Naive thymus-derived CD4-positive, alpha-beta T cell (primary cell): ENCODE measurements at regions not wholly inside any gene's neighbourhood (a gene's known extent, or its start where the extent isn't known, plus 50 kb on each side); places are given as distances from the start of the nearest gene placed in this dataset.

Experiments
- ATAC-seq: fragments of 150-1000 bp; cut with Tn5 transposase; 2 replicates; pipeline ENCODE4 v1.10.0; 2021; ENCODE audit warnings: mild to moderate bottlenecking, moderate library complexity
- CTCF ChIA-PET: fragments of 350-600 bp; sonication (Branson Sonifier 250); formaldehyde crosslinking; loops from one replicate; lab custom pipeline; 2021; ENCODE audit warnings: antibody characterized with exemption; lab: Charles Lee
- POLR2A ChIA-PET: fragments of 350-600 bp; sonication (Branson Sonifier 250); formaldehyde crosslinking; loops from one replicate; lab custom pipeline; 2021; ENCODE audit warnings: antibody characterized with exemption, inconsistent platforms; lab: Charles Lee
- DNase-seq, 9 donors: peaks; one replicate each; pipeline versions ENCODE4 v3.0.0 to v3.0.0-alpha.2; 2020 to 2022; ENCODE audit warnings: mixed read lengths in 1 of 9
- H3K27ac ChIP-seq: one replicate; pipeline ENCODE4 v1.7.0; 2013; ENCODE audit warnings: mild to moderate bottlenecking, low read depth, low read length, moderate library complexity
- H3K27me3 ChIP-seq, 2 donors: one replicate each; pipeline ENCODE4 v1.7.0; 2013; ENCODE audit warnings: low read length in 2 of 2, mild to moderate bottlenecking in 2 of 2, moderate library complexity in 2 of 2; ENCODE audit not compliant: control insufficient read depth in 2 of 2, insufficient read depth in 2 of 2
- H3K36me3 ChIP-seq, 3 experiments: 1 replicate in 2 of 3; 2 replicates in 1 of 3; pipeline ENCODE4 v1.7.0; 2013; ENCODE audit warnings: low read length in 3 of 3, mild to moderate bottlenecking in 3 of 3, moderate library complexity in 1 of 3; ENCODE audit not compliant: insufficient read depth in 3 of 3, control insufficient read depth in 2 of 3
- H3K4me1 ChIP-seq, 2 donors: one replicate each; pipeline ENCODE4 v1.7.0; 2013; ENCODE audit warnings: low read length in 2 of 2, mild to moderate bottlenecking in 2 of 2, moderate library complexity in 1 of 2; ENCODE audit not compliant: control insufficient read depth in 2 of 2, insufficient read depth in 2 of 2
- H3K4me3 ChIP-seq: 2 replicates; pipeline ENCODE4 v1.7.0; 2013; ENCODE audit warnings: mild to moderate bottlenecking, low read length
- H3K9me3 ChIP-seq, 3 experiments: 1 replicate in 2 of 3; 2 replicates in 1 of 3; pipeline ENCODE4 v1.7.0; 2013; ENCODE audit warnings: low read length in 3 of 3; ENCODE audit not compliant: control insufficient read depth in 2 of 3
- H3K27ac Mint-ChIP-seq, 9 donors: one replicate each; pipeline ENCODE4 v1.8.0; 2020 to 2022; ENCODE audit warnings: mixed read lengths in 9 of 9, mild to moderate bottlenecking in 8 of 9, moderate library complexity in 5 of 9, inconsistent platforms in 2 of 9
- H3K27me3 Mint-ChIP-seq, 5 donors: one replicate each; pipeline ENCODE4 v1.8.0; 2021 to 2022; ENCODE audit warnings: mixed read lengths in 5 of 5, mild to moderate bottlenecking in 1 of 5
- H3K36me3 Mint-ChIP-seq, 5 donors: one replicate each; pipeline ENCODE4 v1.8.0; 2020 to 2022; ENCODE audit warnings: mixed read lengths in 5 of 5, mild to moderate bottlenecking in 3 of 5, inconsistent platforms in 1 of 5
- H3K4me1 Mint-ChIP-seq, 7 donors: one replicate each; pipeline ENCODE4 v1.8.0; 2020 to 2022; ENCODE audit warnings: mixed read lengths in 7 of 7, mild to moderate bottlenecking in 3 of 7, inconsistent platforms in 1 of 7
- H3K4me3 Mint-ChIP-seq, 10 donors: one replicate each; pipeline ENCODE4 v1.8.0; 2020 to 2022; ENCODE audit warnings: mild to moderate bottlenecking in 10 of 10, mixed read lengths in 10 of 10, moderate library complexity in 6 of 10, inconsistent platforms in 2 of 10
- H3K9me3 Mint-ChIP-seq, 11 donors: one replicate each; pipeline ENCODE4 v1.8.0; 2020 to 2022; ENCODE audit warnings: mixed read lengths in 11 of 11, mild to moderate bottlenecking in 4 of 11, inconsistent platforms in 1 of 11, moderate library complexity in 1 of 11
- intact Hi-C, 2 donors: fragments of 100-400 bp; cut with micrococcal nuclease; formaldehyde crosslinking; loops; one replicate each; pipeline ENCODE4 v1.15.1; 2023

DNA sequence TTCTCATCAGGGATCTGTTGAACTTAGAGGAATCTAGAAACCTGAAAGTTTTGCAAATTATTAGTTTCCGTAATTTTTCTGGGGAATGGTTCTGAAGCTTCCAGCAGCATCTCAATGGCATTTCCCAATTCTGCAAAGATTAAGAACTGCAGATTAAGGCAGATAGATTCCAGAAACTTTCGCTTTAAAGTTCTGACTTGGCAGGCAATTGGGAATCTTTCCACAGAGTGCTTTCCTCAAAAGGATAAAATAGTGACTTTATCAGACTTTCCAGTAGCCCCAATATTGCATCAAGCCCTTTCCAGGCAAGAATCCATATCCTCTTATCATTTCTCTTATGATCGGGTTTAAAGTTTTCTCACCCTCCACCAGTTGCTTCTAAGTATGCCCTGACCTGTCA is 261.1 kb downstream of the FNDC1 start:
- Histone ChIP-seq H3K4me3 (no peak overlapping the region), H3K9me3 (peaks cover 0 to 6% (median 0%) of the 10 kb centered on the region in 3 experiments), H3K4me1 (no peaks in the 10 kb centered on the region), H3K27me3 (no peaks in the 10 kb centered on the region), H3K27ac (no peak overlapping the region), H3K36me3 (no peaks in the 10 kb centered on the region)
- no peak for DNase-seq
- Mint-ChIP-seq H3K27ac (no peak overlapping the region), H3K27me3 (peaks cover 4 to 32% (median 17%) of the 10 kb centered on the region in 5 donors), H3K9me3 (peaks cover 0 to 40% (median 14%) of the 10 kb centered on the region in 11 donors), H3K4me1 (no peaks in the 10 kb centered on the region), H3K36me3 (peaks cover 0 to 7% (median 0%) of the 10 kb centered on the region in 5 donors), H3K4me3 (no peak overlapping the region)
- intact Hi-C loops, result no loop called here
- ATAC-seq, result no peak
- ChIA-PET CTCF (no interaction called here), POLR2A (no interaction called here)

DNA sequence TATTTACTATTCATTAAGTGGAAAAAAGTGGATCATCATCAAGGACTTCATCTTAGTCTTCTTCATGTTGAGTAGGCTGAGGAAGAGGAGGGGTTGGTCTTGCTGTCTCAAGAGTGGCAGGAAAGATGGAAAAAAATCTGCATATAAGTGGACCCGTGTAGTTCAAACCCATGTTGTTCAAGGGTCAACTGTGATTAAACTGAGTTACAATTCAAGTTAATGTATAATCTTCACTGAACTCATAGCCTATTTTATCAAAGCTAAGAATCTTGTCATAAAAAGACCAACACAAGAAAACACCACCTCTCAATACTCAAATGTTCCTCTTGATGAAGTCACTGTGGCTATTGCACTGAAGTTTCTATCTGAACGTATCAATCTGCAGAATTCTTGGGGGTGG is 260.2 kb downstream of the FNDC1 start:
- H3K27me3 Mint-ChIP-seq, result peaks cover 4 to 37% (median 20%) of the 10 kb centered on the region in 5 donors
- H3K9me3 ChIP-seq, result peaks cover 0 to 6% (median 0%) of the 10 kb centered on the region in 3 experiments
- CTCF ChIA-PET, result no interaction called here
- peaks cover 0 to 31% (median 11%) of the 10 kb centered on the region in 11 donors for H3K9me3 Mint-ChIP-seq
- H3K27ac ChIP-seq, result no peak overlapping the region
- no peak overlapping the region for H3K4me3 Mint-ChIP-seq
- no peak for DNase-seq
- POLR2A ChIA-PET, result no interaction called here
- no peak overlapping the region for H3K4me3 ChIP-seq
- intact Hi-C loops, result no loop called here
- H3K36me3 ChIP-seq, result no peaks in the 10 kb centered on the region
- H3K4me1 ChIP-seq, result no peaks in the 10 kb centered on the region
- no peak for ATAC-seq
- no peaks in the 10 kb centered on the region for H3K27me3 ChIP-seq
- no peak overlapping the region for H3K27ac Mint-ChIP-seq
- no peaks in the 10 kb centered on the region for H3K4me1 Mint-ChIP-seq
- peaks cover 0 to 7% (median 0%) of the 10 kb centered on the region in 5 donors for H3K36me3 Mint-ChIP-seq

DNA sequence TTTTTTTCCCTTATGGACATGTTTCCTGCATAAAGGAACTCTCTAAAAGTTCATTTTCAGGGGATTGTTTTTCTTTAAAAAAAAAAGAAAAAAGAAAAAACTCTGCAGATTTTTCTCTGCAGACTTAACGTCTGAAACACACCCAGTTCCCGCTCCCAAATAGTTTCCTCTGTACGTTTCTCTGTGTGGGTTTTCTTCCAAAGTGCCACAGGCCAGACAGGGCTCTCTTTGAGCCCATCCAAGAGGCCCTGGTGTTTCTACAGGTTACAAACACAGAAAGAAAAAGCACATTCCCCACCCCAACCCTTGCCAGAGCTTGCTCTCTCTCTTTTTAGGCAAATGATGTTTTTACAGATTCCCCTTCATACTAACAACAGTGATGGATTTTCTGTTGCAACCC is 258.6 kb downstream of the FNDC1 start:
- Histone ChIP-seq H3K27ac (no peak overlapping the region), H3K4me1 (no peaks in the 10 kb centered on the region), H3K9me3 (no peaks in the 10 kb centered on the region), H3K36me3 (no peaks in the 10 kb centered on the region), H3K4me3 (no peak overlapping the region), H3K27me3 (no peaks in the 10 kb centered on the region)
- DNase-seq (no peak), ATAC-seq (no peak)
- Mint-ChIP-seq H3K4me1 (no peaks in the 10 kb centered on the region), H3K9me3 (peaks cover 0 to 16% (median 4%) of the 10 kb centered on the region in 11 donors), H3K27me3 (peaks cover 4 to 33% (median 23%) of the 10 kb centered on the region in 5 donors), H3K4me3 (no peak overlapping the region), H3K36me3 (no peaks in the 10 kb centered on the region), H3K27ac (no peak overlapping the region)
- intact Hi-C loops, result no loop called here
- CTCF ChIA-PET, result no interaction called here
- POLR2A ChIA-PET, result no interaction called here

DNA sequence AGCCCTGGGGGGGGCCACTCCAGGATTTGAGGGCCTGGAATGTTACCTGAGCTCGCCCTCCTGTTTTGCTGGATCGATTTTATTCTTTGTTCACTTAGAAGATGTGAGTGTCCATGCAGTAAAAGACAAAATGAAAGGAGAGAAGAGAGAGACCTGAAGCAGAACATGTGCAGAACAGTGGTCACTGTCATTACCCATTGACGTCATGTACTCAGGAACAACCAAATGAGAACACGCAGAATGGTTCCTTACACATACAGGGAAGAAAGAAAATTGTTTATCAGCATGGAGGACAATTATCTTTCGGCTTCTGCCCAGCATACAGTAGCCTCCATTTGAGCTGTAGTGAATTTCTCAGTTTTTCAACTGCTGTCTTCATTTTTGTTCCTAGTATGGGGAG is 258.1 kb downstream of the FNDC1 start:
- ChIA-PET POLR2A (no interaction called here), CTCF (no interaction called here)
- DNase-seq (no peak), ATAC-seq (no peak)
- Histone ChIP-seq H3K4me3 (no peak overlapping the region), H3K27ac (no peak overlapping the region), H3K27me3 (no peaks in the 10 kb centered on the region), H3K9me3 (no peaks in the 10 kb centered on the region), H3K36me3 (no peaks in the 10 kb centered on the region), H3K4me1 (no peaks in the 10 kb centered on the region)
- Mint-ChIP-seq H3K4me1 (no peaks in the 10 kb centered on the region), H3K4me3 (no peak overlapping the region), H3K27me3 (peaks cover 4 to 33% (median 26%) of the 10 kb centered on the region in 5 donors), H3K27ac (no peak overlapping the region), H3K36me3 (no peaks in the 10 kb centered on the region), H3K9me3 (peaks cover 0 to 13% (median 4%) of the 10 kb centered on the region in 11 donors)
- intact Hi-C loops, result no loop called here

DNA sequence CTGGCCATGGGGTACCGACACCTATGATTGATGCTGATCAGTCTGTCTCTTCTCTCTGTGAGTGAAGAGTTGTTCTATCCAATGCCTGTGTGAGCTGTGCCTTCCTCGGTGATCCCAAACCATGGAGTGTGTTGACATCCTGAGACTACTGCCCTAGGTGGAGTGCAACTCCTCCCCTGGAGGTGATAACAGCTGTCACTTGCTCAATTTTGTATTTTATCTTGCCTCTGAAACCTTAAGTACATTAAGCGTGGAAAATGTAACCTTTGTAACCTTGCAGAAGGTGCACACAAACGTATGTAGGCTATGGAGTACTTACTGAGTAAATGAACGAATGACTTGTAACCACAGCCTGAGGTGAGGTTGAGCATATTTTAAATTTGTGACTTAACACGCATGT is 256.2 kb downstream of the FNDC1 start:
- H3K4me3 ChIP-seq, result no peak overlapping the region
- no peak overlapping the region for H3K27ac Mint-ChIP-seq
- no peak overlapping the region for H3K27ac ChIP-seq
- no peaks in the 10 kb centered on the region for H3K27me3 ChIP-seq
- ATAC-seq, result no peak
- CTCF ChIA-PET, result no interaction called here
- H3K4me1 Mint-ChIP-seq, result no peaks in the 10 kb centered on the region
- no peaks in the 10 kb centered on the region for H3K36me3 ChIP-seq
- no peaks in the 10 kb centered on the region for H3K36me3 Mint-ChIP-seq
- DNase-seq, result no peak
- POLR2A ChIA-PET, result no interaction called here
- no peaks in the 10 kb centered on the region for H3K9me3 ChIP-seq
- intact Hi-C loops, result no loop called here
- peaks cover 0 to 3% (median 0%) of the 10 kb centered on the region in 11 donors for H3K9me3 Mint-ChIP-seq
- peaks cover 4 to 32% (median 23%) of the 10 kb centered on the region in 5 donors for H3K27me3 Mint-ChIP-seq
- no peak overlapping the region for H3K4me3 Mint-ChIP-seq
- H3K4me1 ChIP-seq, result no peaks in the 10 kb centered on the region

DNA sequence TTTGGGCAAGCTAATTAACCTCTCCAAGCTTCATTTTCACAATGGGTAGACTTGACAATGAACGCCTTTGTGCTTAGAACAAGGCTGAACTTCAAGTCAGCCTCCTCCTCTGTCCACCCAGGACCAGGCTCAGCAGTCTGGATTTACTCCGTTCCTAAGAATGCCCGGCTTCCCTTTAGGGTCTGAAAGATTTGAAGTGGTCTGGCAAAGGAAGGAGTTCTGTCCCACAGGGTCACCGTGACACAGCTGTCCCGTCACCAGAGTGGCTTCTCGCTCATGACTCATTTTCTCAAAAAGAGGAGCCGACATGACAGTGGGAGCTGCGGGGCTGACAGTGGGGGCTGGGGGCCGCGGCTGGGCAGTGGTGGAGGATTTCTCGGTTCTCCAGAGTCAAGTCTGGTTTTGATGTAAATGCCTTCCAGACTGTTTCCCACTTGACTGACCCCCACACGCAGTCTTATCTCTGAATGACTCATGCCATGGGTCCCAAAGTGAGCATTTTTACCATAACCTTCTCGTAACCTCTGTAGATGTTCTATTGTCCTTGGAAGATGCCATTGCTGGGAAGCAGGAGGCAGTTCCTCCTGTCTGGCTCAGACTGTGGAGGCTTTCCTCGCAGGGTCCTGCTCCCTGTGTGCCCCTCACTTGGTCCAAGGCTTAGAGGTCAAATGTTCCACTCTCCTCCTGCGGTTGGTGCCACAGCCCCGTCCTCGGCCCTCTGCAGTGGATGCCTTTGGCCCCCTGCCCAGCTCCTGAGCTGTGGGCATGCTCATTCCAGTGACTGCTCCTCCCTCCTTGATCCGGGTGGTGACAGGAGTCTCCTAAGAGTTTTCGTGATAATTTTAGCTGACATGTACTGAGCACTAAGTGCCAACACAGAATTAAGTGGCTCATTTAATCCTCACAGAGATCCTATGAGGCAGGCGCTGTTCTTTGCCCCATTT is 253.1 kb downstream of the FNDC1 start:
- Mint-ChIP-seq H3K27ac (no peak overlapping the region), H3K4me3 (no peak overlapping the region), H3K36me3 (peaks cover 0 to 2% (median 0%) of the 10 kb centered on the region in 5 donors), H3K4me1 (peaks cover 0 to 2% (median 0%) of the 10 kb centered on the region in 7 donors), H3K9me3 (peaks cover 0 to 9% (median 3%) of the 10 kb centered on the region in 11 donors), H3K27me3 (peaks cover 3 to 43% (median 21%) of the 10 kb centered on the region in 5 donors)
- H3K27ac ChIP-seq, result no peak overlapping the region
- ChIA-PET POLR2A (no interaction called here), CTCF (no interaction called here)
- no peak for DNase-seq
- no peak for ATAC-seq
- H3K4me3 ChIP-seq, result no peak overlapping the region
- H3K27me3 ChIP-seq, result no peaks in the 10 kb centered on the region
- no peaks in the 10 kb centered on the region for H3K36me3 ChIP-seq
- intact Hi-C loops, result no loop called here
- no peaks in the 10 kb centered on the region for H3K9me3 ChIP-seq
- no peaks in the 10 kb centered on the region for H3K4me1 ChIP-seq
